ENCODE measurements at regions not wholly inside any gene's neighbourhood (a gene's known extent, or its start where the extent isn't known, plus 50 kb on each side); places are given as distances from the start of the nearest gene placed in this dataset.

DNA sequence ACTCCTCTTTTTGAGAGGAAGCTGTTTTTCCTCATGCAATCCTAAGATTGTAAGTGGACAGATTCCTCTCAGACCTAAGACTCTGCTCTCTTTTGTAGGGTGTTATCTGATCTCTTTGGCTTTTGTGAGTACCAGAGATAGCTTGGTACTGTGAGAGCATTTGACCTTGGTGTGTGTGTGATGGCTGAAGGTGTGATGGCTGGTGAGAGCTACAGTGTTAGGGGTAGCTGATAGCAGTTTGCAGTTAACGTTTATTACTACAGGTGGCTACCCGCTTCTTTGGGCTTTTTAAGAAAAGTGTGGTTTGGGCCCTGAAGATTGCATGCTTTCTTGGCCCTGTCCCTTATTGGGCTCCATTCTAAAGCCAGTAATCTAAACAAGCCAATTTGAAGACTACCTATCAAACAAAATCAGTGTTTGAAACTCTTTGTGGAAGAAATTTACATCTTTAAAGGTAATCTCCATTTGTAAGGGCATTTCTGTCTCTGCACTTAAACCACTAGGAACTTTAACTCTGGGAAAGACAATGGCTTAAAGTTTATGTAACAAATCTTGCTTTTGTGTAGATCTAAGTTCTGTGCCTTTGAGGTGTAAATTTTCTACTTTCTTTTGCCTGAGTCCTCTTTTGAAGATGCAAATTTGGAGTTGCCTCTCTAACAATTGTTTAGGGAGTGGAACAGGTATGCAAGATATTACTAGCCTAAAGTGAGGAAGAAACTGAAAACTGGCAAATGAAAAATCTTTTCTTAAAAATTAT is 85.3 kb upstream of the SERBP1 start:
- DNase-seq (ENCODE audit: insufficient read length, low spot score) (no peak), FAIRE-seq (no peak)
- no peak for TF ChIP-seq POLR2A (IDR thresholded peaks at IDR 0.05; ENCODE audit: low read depth, low read length)

DNA sequence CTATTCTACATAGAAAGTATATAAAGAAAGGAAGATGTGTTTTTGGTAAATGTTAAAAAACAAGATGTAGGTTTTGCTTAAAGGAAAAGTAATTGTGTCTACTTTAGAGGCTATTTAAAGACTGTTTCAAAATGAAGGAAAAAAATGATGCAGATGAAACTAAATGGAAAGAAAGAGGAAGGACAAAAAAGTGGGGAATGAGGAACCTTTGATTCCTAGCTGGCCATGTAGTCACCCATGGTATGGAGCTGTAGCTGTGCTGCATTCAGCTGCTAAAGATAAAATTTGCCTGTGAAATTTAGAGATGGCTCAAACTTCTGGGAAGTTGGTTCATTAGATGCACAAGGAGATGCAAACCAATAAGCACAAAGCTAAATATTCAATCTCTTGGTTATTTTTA is 86.8 kb upstream of the SERBP1 start:
- no peak for TF ChIP-seq POLR2A (IDR thresholded peaks at IDR 0.05; ENCODE audit: low read depth, low read length)
- no peak for FAIRE-seq
- DNase-seq (ENCODE audit: insufficient read length, low spot score) = no peak

DNA sequence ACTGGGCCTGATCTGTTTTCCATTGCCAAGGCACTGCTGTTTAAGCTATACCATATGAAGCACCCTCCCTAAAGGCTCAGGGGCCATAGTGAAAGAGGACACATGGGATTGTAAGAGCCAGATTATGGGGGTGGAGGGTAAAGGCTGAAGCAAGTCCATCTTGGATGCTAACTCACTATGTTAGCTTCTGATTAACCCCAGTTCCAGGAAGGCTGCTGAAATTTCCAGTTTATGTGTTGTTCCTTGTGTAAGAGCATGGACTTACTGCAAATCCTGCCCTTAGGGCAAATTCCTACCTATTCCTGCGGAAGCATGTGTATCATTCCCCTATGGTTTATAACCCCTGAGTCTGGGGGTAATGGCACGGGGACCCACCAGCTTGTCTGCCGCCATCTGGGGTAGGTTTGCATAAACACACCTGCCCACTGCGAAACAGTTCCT is 91.8 kb upstream of the SERBP1 start:
- no peak for FAIRE-seq
- TF ChIP-seq POLR2A (IDR thresholded peaks at IDR 0.05; ENCODE audit: low read depth, low read length) = no peak
- DNase-seq (ENCODE audit: insufficient read length, low spot score) = no peak

DNA sequence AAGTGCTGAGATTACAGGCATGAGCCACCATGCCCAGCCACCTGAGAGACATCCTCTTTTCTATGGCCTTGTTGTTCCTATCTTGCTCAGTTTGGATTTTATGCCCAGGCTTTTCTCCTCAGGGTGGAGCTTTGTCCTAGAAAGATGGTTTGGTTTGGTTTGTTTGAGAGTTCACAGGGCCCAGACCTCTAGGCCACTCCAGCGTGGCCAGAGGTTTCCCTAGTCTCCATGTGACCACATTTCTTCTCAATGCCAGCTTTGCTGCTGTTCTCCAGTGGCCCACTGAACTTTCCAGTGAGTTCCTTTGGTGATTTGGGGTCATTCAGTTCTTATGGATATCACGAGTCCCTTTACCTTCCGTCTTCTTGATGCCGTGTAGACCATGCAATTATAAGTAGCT is 92.6 kb upstream of the SERBP1 start:
- TF ChIP-seq POLR2A (IDR thresholded peaks at IDR 0.05; ENCODE audit: low read depth, low read length) = no peak
- no peak for DNase-seq (ENCODE audit: insufficient read length, low spot score)
- FAIRE-seq = no peak

DNA sequence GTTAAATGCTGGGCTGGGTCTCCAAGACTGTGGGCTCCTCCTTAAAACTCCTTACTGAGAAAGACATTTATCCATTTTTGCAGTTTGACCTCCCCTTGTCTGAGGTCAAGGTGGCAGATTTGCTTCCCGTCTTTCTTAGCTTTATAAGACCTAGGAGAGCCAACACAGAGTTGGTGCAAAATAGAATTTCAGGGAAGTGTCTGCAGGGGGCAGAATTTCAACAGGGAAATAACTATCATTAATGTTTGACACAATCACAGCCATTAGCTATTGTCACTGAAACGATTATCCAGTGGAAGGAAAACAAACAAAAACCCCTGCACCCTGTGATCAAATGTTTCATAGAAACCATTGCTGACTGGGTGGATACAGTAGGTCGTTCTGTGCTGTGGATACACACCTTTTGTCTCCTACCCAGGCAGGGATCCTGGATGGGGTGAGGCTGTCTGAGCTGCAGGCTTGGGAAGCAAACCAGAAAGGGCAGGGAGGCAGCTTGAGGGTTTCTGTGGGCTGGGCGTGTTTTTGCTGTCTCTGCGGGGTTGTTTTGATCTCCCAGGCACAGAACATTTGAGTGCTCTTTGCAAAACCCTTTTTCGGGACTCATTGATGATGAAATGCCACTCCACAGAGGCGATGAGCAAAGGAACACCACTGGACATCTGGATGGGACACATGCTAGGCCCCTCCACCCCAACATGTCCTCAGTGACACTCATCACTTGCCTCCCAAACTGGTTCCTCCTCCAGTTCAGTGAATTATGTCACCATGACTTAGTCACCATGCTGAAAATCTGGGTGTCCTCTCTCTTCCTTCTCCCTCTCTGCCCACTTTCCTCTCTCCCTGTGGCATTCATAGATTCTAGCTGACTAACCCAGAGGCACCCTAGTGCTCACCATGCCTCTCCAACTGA is 94.2 kb upstream of the SERBP1 start:
- DNase-seq (ENCODE audit: insufficient read length, low spot score) (no peak), FAIRE-seq (no peak)
- no peak for TF ChIP-seq POLR2A (IDR thresholded peaks at IDR 0.05; ENCODE audit: low read depth, low read length)

DNA sequence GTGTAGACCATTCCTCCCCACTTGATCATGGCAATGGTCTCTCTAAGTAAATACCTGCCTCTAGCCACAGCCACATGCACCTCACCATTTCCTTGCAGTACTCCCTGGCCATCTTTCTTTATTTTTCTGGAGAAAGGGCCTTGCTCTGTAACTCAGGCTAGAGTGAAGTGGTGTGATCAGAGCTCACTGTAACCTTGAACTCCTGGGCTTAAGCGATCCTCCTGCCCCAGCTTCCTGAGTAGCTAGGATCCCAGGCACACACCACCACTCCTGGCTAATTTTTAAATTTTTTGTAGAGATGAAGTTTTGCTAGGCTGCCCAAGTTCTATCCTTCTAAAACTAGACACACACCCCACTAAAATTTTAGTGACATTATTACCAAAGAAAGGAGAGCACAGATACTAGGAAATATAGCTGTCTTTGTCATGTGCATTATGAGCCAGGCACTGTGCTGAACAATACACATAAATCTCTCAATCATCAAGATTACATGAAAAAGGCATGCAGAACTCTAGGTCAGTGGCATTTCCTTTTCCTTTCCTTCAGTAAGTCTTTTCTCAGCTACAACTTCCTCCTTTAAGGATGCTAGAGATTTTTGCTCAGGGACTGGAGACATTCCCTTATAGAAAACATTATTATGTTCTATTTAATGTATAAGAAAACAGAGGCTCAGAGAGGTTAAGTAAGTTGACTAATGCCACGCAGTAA is 95.0 kb upstream of the SERBP1 start:
- TF ChIP-seq POLR2A (IDR thresholded peaks at IDR 0.05; ENCODE audit: low read depth, low read length) = no peak
- FAIRE-seq = no peak
- DNase-seq (ENCODE audit: insufficient read length, low spot score) = no peak

DNA sequence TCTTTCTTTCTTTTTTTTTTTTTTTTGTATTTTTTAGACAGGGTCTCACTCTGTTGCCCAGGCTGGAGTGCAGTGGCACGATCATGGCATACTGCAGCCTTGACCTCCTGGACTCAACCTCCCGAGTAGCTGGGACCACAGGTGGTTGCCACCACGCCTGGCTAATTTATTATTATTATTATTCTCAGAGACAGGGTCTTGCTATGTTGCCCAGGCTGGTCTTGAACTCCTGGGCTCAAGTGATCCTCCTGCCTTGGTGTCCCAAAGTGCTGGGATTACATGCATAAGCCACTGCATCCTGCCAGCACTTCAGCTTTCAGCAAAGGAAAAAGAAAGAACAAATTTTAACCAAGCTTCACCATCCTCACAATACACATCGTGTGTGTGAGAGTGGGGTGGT is 97.9 kb upstream of the SERBP1 start:
- FAIRE-seq = no peak

DNA sequence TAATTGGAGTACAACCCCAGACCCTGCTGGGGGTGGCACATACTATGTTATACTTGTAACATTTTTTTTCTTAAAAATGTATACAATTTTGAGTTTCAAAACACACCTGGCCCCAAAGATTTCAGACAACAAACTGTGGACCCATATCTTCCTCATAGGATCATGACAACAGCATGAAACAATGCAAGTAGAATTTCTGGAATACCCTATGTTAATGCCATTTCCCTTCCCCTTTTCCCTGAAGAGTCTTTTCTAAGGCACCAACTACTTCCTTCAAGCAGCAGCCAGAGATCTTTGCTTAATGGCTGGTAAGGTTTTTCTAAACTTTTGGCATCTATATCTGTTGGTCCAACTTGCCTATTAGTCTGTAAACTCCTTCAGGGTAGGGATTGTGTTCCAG is 99.9 kb upstream of the SERBP1 start:
- no peak for DNase-seq (ENCODE audit: insufficient read length, low spot score)
- no peak for TF ChIP-seq POLR2A (IDR thresholded peaks at IDR 0.05; ENCODE audit: low read depth, low read length)
- FAIRE-seq = no peak

More for the DNA sequence above, 97.9 kb upstream of the SERBP1 start:
- no peak for TF ChIP-seq POLR2A (IDR thresholded peaks at IDR 0.05; ENCODE audit: low read depth, low read length)
- DNase-seq (ENCODE audit: insufficient read length, low spot score) = no peak

DNA sequence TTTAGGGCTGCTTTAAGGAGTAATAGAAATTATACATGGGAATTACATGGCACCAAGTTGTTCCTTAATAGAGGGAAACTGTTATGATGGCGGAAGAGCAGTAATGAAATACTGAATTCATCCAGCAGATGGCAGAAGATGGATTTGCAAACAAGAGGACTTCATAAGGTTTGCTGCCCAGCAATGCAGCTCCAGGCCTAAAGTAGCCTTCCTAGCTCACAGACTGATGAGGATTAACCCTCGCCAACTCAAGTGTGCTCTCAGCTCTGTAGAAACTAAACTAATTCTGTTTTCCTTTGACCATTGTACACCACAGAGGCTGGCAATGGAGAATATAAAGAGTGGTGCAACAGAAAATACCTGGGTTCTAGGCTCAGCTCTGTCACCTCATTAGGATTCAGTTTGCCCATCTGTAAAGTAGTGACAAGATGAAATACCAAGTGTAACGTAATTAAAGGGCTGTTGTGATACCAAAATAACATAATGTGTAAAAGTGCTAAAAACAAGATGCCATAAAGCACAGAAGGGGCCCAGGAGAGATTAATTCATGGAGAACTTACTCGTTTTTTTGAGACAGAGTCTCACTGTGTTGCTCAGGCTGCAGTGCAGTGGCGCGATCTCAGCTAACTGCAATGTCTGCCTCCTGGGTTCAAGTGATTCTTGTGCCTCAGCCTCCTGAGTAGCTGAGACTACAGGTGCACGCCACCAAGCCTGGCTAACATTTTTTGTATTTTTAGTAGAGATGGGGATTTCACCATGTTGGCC is 102.4 kb upstream of the SERBP1 start:
- TF ChIP-seq POLR2A (IDR thresholded peaks at IDR 0.05; ENCODE audit: low read depth, low read length) = no peak
- peak; percentile 42 for DNase-seq (ENCODE audit: insufficient read length, low spot score)
- peak; percentile 96 for FAIRE-seq

DNA sequence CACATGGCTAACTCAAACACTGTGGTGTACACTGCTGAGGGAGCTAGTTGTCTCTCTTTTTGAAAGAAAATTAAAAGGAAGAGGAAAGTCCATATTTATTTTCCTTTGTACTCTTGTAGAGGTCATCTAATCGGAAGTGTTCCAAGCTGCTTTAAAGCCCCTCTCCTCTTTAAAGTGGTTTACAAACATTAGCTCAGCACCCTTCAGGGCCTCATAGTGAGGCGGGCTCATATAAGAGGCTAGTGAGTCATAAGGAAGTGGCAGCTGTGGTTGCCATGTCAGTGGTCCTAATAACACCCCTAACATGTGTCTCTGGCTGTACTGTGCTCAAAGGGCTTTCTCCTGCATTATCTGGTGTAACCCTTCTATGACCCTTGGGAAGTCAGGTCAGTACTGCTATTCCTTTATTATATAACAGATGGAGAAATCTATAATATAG is 104.4 kb upstream of the SERBP1 start:
- DNase-seq (ENCODE audit: insufficient read length, low spot score) (no peak), FAIRE-seq (no peak)
- no peak for TF ChIP-seq POLR2A (IDR thresholded peaks at IDR 0.05; ENCODE audit: low read depth, low read length)

DNA sequence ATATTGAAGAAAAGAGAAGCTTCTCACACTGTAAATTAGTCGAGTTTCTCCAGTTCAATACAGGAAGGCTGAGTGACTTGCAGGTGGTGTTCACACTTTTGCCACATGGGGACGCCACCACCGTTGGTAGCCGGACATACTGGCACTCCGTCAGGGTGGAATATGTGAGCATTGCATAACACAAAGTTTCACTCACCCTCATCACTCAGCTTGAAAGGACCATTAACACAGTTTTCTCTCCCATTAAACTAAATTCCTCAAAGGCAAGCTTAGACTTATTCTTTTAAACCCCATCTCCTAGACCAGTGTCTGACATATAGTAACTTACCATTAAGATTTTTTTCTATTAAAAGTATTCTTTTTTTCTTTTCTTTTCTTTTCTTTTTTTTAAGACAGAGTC is 105.3 kb upstream of the SERBP1 start:
- peak; percentile 83 for FAIRE-seq
- peak; percentile 52 for DNase-seq (ENCODE audit: insufficient read length, low spot score)
- no peak for TF ChIP-seq POLR2A (IDR thresholded peaks at IDR 0.05; ENCODE audit: low read depth, low read length)

DNA sequence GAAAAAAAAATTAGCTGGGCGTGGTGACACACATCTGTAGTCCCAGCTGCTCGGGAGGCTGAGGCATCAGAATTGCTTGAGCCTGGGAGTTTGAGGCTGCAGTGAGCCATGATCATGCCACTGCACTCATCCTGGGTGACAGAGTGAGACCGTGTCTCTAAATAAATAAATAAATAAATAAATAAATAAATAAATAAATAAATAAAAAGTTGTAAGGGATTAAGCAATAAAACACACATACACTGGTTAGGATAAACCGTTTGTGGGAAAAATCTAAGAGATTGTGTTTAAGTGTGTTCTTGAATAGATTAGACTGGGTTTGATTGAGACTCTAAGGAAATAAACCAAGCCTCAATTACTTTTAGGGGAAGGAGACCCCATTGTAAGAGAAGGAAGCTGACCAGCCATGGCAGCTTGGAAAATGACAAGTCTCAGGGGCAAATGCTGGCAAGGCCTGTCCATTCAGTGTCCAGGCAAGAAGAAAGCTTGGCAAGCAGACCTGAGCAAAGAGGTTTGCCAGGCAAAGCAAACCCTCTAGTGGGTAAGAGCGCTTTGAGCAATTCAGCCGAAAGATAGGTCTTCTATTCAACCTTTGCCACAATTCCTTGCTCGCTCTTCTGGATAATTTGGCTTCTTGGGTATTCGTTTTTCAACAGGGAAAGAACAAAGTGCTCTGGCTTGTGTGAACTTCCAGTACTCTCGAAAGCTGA is 106.9 kb upstream of the SERBP1 start:
- FAIRE-seq = no peak
- no peak for DNase-seq (ENCODE audit: insufficient read length, low spot score)
- no peak for TF ChIP-seq POLR2A (IDR thresholded peaks at IDR 0.05; ENCODE audit: low read depth, low read length)

DNA sequence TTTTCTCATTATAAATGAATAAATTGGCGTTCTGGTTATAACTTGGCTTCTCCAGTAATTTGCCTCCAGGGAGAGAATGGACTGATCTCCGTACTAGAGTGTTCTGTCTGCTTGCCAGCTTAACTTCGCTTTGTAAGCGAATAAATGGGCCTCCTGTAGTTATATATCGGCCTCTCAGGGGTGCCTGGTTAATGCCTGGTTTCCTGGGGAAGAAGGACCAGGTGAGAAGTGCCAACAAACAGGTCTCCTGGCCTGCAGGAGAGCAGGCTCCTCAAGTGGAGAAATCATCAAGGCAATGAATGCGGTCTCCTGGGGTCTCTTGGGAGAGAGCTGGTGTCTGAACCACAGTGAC is 107.4 kb upstream of the SERBP1 start:
- no peak for TF ChIP-seq POLR2A (IDR thresholded peaks at IDR 0.05; ENCODE audit: low read depth, low read length)
- FAIRE-seq = no peak

More for the DNA sequence above, 107.4 kb upstream of the SERBP1 start:
- DNase-seq (ENCODE audit: insufficient read length, low spot score) = no peak
